ENCODE measurements at regions not wholly inside any gene's neighbourhood (a gene's known extent, or its start where the extent isn't known, plus 50 kb on each side); places are given as distances from the start of the nearest gene placed in this dataset.

- TF ChIP-seq CTCF (conservative IDR thresholded peaks at IDR 0.05; ENCODE audit: low read length) (no peak), EZH2phosphoT487 (IDR thresholded peaks at IDR 0.05; ENCODE audit: borderline replicate concordance) (no peak)
These were observed 374.0 kb upstream of the ASIC2 start for GRCh38 chr17:33667052-33667509.

All from Loucy (cell line).